ENCODE measurements at regions not wholly inside any gene's neighbourhood (a gene's known extent, or its start where the extent isn't known, plus 50 kb on each side); places are given as distances from the start of the nearest gene placed in this dataset.

DNA sequence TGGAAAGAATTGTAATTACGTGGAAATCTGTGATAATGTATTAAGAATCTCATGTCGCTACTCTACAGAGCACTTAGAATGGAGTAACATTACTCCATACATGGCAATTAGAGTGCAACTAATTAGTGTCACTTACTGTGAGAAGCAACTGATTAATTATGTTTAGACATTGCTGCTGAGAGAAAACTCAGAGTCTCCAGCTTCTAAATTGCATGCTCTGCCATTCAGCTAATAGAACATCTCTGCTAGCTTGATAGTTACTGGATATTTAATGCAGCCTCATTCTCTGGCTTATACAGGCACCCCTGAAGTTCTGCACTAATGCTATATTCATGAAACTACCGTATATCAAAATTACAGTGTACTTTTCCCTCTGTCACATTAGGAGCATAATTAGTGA is 338.4 kb downstream of the ADAMTS20 start:
- H3K9me3 ChIP-seq: no peaks in the 10 kb centered on the region
- no peaks in the 10 kb centered on the region for H3K36me3 ChIP-seq
- no peaks in the 10 kb centered on the region for H3K4me1 ChIP-seq
- WGBS, 2 donors (ENCODE audit: low coverage in 1 of 2): 84 to 93% methylated on average over 3 of the region's 3 CpGs
- no peak overlapping the region for H3K4me3 ChIP-seq
- H3K27me3 ChIP-seq: no peaks in the 10 kb centered on the region
- no peak overlapping the region for H3K27ac ChIP-seq
- TF ChIP-seq POLR2A (IDR thresholded peaks at IDR 0.05): no peak
- TF ChIP-seq POLR2AphosphoS5 (IDR thresholded peaks at IDR 0.05): no peak
- no peak for TF ChIP-seq CTCF (IDR thresholded peaks at IDR 0.05)
- no peak for TF ChIP-seq EP300 (IDR thresholded peaks at IDR 0.05)
- ATAC-seq: no peak

GRCh38 chr12:43210485-43211192 is 341.4 kb downstream of the ADAMTS20 start:
- ATAC-seq: no peak
- no peaks in the 10 kb centered on the region for H3K4me1 ChIP-seq
- no peak overlapping the region for H3K27ac ChIP-seq
- TF ChIP-seq EP300 (IDR thresholded peaks at IDR 0.05) (no peak), POLR2A (IDR thresholded peaks at IDR 0.05) (no peak), POLR2AphosphoS5 (IDR thresholded peaks at IDR 0.05) (no peak), CTCF (IDR thresholded peaks at IDR 0.05) (no peak)
- no peaks in the 10 kb centered on the region for H3K27me3 ChIP-seq
- 57 to 67% methylated on average over 6 of the region's 6 CpGs for WGBS, 2 donors (ENCODE audit: low coverage in 1 of 2)
- H3K9me3 ChIP-seq: no peaks in the 10 kb centered on the region
- H3K4me3 ChIP-seq: no peak overlapping the region
- no peaks in the 10 kb centered on the region for H3K36me3 ChIP-seq

- no peaks in the 10 kb centered on the region for H3K27me3 ChIP-seq
- TF ChIP-seq CTCF (IDR thresholded peaks at IDR 0.05): no peak
- no peak for TF ChIP-seq POLR2AphosphoS5 (IDR thresholded peaks at IDR 0.05)
- TF ChIP-seq POLR2A (IDR thresholded peaks at IDR 0.05): no peak
- TF ChIP-seq EP300 (IDR thresholded peaks at IDR 0.05): no peak
- no peak overlapping the region for H3K27ac ChIP-seq
- 74 to 83% methylated on average over 3 of the region's 3 CpGs for WGBS, 2 donors (ENCODE audit: low coverage in 1 of 2)
- no peak for ATAC-seq
- H3K9me3 ChIP-seq: no peaks in the 10 kb centered on the region
- H3K4me1 ChIP-seq: no peaks in the 10 kb centered on the region
- H3K4me3 ChIP-seq: no peak overlapping the region
- H3K36me3 ChIP-seq: no peaks in the 10 kb centered on the region
Measured at GRCh38 chr12:43208627-43209026, 343.4 kb downstream of the ADAMTS20 start.

DNA sequence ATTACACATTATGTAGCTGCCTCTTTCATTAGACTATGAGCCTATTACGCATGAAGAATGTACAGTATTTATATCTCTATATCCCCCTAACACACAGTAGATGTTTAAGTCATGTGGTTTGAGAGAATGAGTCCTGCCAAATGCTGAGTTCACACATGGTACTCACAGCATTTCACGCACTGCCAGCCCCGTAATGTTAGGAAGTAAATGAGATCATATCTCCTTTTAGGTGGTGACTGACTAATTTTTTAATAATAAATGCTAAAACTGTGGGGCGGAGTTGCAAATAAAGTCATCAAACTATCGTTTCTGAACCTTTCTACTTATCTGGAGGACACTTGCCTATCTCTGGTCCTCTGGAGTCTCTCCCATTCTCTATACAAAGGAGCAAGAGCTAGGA is 343.8 kb downstream of the ADAMTS20 start:
- H3K4me3 ChIP-seq: no peak overlapping the region
- no peak for TF ChIP-seq POLR2AphosphoS5 (IDR thresholded peaks at IDR 0.05)
- WGBS, 2 donors (ENCODE audit: low coverage in 1 of 2): 88 to 90% methylated on average over 5 of the region's 5 CpGs

GRCh38 chr12:43206396-43206795 is 345.6 kb downstream of the ADAMTS20 start:
- Histone ChIP-seq H3K4me3 (no peak overlapping the region), H3K9me3 (no peaks in the 10 kb centered on the region)
- no peak for ATAC-seq

More for the DNA sequence above, 343.8 kb downstream of the ADAMTS20 start:
- no peaks in the 10 kb centered on the region for H3K36me3 ChIP-seq
- H3K27me3 ChIP-seq: no peaks in the 10 kb centered on the region
- no peaks in the 10 kb centered on the region for H3K4me1 ChIP-seq
- ATAC-seq: no peak
- no peaks in the 10 kb centered on the region for H3K9me3 ChIP-seq
- H3K27ac ChIP-seq: no peak overlapping the region

More at GRCh38 chr12:43206396-43206795, 345.6 kb downstream of the ADAMTS20 start:
- Histone ChIP-seq H3K36me3 (no peaks in the 10 kb centered on the region), H3K27me3 (no peaks in the 10 kb centered on the region), H3K4me1 (no peaks in the 10 kb centered on the region), H3K27ac (no peak overlapping the region)
- no peak for TF ChIP-seq EP300 (IDR thresholded peaks at IDR 0.05)
- no peak for TF ChIP-seq POLR2AphosphoS5 (IDR thresholded peaks at IDR 0.05)
- no peak for TF ChIP-seq POLR2A (IDR thresholded peaks at IDR 0.05)
- TF ChIP-seq CTCF (IDR thresholded peaks at IDR 0.05): no peak
